ENCODE measurements at regions not wholly inside any gene's neighbourhood (a gene's known extent, or its start where the extent isn't known, plus 50 kb on each side); places are given as distances from the start of the nearest gene placed in this dataset.

- no peak overlapping the region for H3K9ac ChIP-seq (ENCODE audit: insufficient read depth, low read length, poor library complexity, severe bottlenecking)
- no peak for TF ChIP-seq CTCF (IDR thresholded peaks at IDR 0.05)
- H4K20me1 ChIP-seq (ENCODE audit: insufficient read depth, low read length), result no peaks in the 10 kb centered on the region
- H3K9me3 ChIP-seq (replicated peaks in 1 of 2; ENCODE audit: control insufficient read depth in 1 of 2, insufficient read depth in 1 of 2, low read length in 2 of 2), result no peaks in the 10 kb centered on the region
- H2AFZ ChIP-seq (ENCODE audit: insufficient read depth, low read depth, low read length, poor library complexity, severe bottlenecking), result no peak overlapping the region
- Mint-ChIP-seq H3K27ac (no peak overlapping the region), H3K9me3 (peaks cover 0 to 1% (median 0%) of the 10 kb centered on the region in 7 donors), H3K4me1 (no peaks in the 10 kb centered on the region), H3K4me3 (no peak overlapping the region), H3K36me3 (no peaks in the 10 kb centered on the region), H3K27me3 (ENCODE audit: low read depth in 3 of 3) (peaks cover 0 to 1% (median 0%) of the 10 kb centered on the region in 3 donors)
- H3K4me3 ChIP-seq (replicated peaks in 1 of 3; ENCODE audit: low read depth in 2 of 3, low read length in 3 of 3), result no peak overlapping the region
- 100% methylated on average over 2 of the region's 2 CpGs for WGBS (ENCODE audit: insufficient coverage)
- no peaks in the 10 kb centered on the region for H3K4me1 ChIP-seq (ENCODE audit: control insufficient read depth in 1 of 2, insufficient read depth in 2 of 2, low read length in 2 of 2)
- no peak overlapping the region for H3K4me2 ChIP-seq (replicated peaks; ENCODE audit: extremely low read depth, low read length, poor library complexity, severe bottlenecking)
- no peaks in the 10 kb centered on the region for H3K27me3 ChIP-seq (ENCODE audit: control insufficient read depth in 2 of 2, insufficient read depth in 2 of 2, low read length in 2 of 2)
- H3K79me2 ChIP-seq (ENCODE audit: insufficient read depth, low read length), result no peaks in the 10 kb centered on the region
- intact Hi-C loops (cut with micrococcal nuclease), result no loop called here
- H3K36me3 ChIP-seq (replicated peaks in 1 of 2; ENCODE audit: control insufficient read depth in 1 of 2, insufficient read depth in 2 of 2, low read length in 2 of 2), result no peaks in the 10 kb centered on the region
- H3K27ac ChIP-seq (ENCODE audit: low read depth in 1 of 2, low read length in 2 of 2), result no peak overlapping the region
- no peak for DNase-seq
Observed at GRCh38 chr6:91834813-91835212, 1247.9 kb upstream of the MAP3K7 start.

- Histone ChIP-seq H3K4me3 (replicated peaks in 1 of 3; ENCODE audit: low read depth in 2 of 3, low read length in 3 of 3) (no peak overlapping the region), H3K4me2 (replicated peaks; ENCODE audit: extremely low read depth, low read length, poor library complexity, severe bottlenecking) (no peak overlapping the region), H3K36me3 (replicated peaks in 1 of 2; ENCODE audit: control insufficient read depth in 1 of 2, insufficient read depth in 2 of 2, low read length in 2 of 2) (no peaks in the 10 kb centered on the region), H2AFZ (ENCODE audit: insufficient read depth, low read depth, low read length, poor library complexity, severe bottlenecking) (no peak overlapping the region), H3K9ac (ENCODE audit: insufficient read depth, low read length, poor library complexity, severe bottlenecking) (no peak overlapping the region), H3K27ac (ENCODE audit: low read depth in 1 of 2, low read length in 2 of 2) (no peak overlapping the region), H3K9me3 (replicated peaks in 1 of 2; ENCODE audit: control insufficient read depth in 1 of 2, insufficient read depth in 1 of 2, low read length in 2 of 2) (no peaks in the 10 kb centered on the region), H4K20me1 (ENCODE audit: insufficient read depth, low read length) (no peaks in the 10 kb centered on the region), H3K4me1 (ENCODE audit: control insufficient read depth in 1 of 2, insufficient read depth in 2 of 2, low read length in 2 of 2) (no peaks in the 10 kb centered on the region), H3K27me3 (ENCODE audit: control insufficient read depth in 2 of 2, insufficient read depth in 2 of 2, low read length in 2 of 2) (no peaks in the 10 kb centered on the region), H3K79me2 (ENCODE audit: insufficient read depth, low read length) (no peaks in the 10 kb centered on the region)
- H3K27me3 Mint-ChIP-seq (ENCODE audit: low read depth in 3 of 3), result no peaks in the 10 kb centered on the region
- no peak overlapping the region for H3K4me3 Mint-ChIP-seq
- no CpG with 5 or more reads among the region's 2 CpGs for WGBS (ENCODE audit: insufficient coverage)
- no peaks in the 10 kb centered on the region for H3K9me3 Mint-ChIP-seq
- H3K27ac Mint-ChIP-seq, result no peak overlapping the region
- no peak for TF ChIP-seq CTCF (IDR thresholded peaks at IDR 0.05)
- no peak for DNase-seq
- H3K4me1 Mint-ChIP-seq, result no peaks in the 10 kb centered on the region
- H3K36me3 Mint-ChIP-seq, result no peaks in the 10 kb centered on the region
- intact Hi-C loops (cut with micrococcal nuclease), result no loop called here
Observed at GRCh38 chr6:91827151-91827550, 1240.3 kb upstream of the MAP3K7 start.
